HCT116 (cell line): ENCODE measurements at regions not wholly inside any gene's neighbourhood (a gene's known extent, or its start where the extent isn't known, plus 50 kb on each side); places are given as distances from the start of the nearest gene placed in this dataset.

Experiments used
- ATAC-seq: fragments of 200-7000 bp; cut with Tn5 transposase; 2 replicates; pipeline ENCODE4 v1.9.1; 2020; ENCODE audit warnings: mild to moderate bottlenecking, moderate library complexity
- BruUV-seq: library from RNA; stranded (reverse); fragments of 400-500 nt; replicated peaks from 2 replicates; lab custom pipeline; 2021; lab: Mats Ljungman, UMichigan
- CTCF ChIA-PET: fragments of 300-600 bp; sonication (Branson Sonifier 250); formaldehyde crosslinking; loops from one replicate; lab custom pipeline; 2021; ENCODE audit warnings: antibody characterized with exemption; lab: Charles Lee
- POLR2A ChIA-PET: fragments of 300-600, 350-600 bp; sonication (Branson Sonifier 250); formaldehyde crosslinking; loops from one replicate; lab custom pipeline; 2021; ENCODE audit warnings: antibody characterized with exemption; lab: Charles Lee
- RAD21 ChIA-PET, 2 experiments: fragments of 300-600 bp; sonication (Branson Sonifier 250); formaldehyde crosslinking; loops; one replicate each; lab custom pipeline; 2023; ENCODE audit warnings: low total read pairs in 2 of 2; ENCODE audit not compliant: uncharacterized antibody in 2 of 2, unreplicated experiment in 2 of 2, low non-redundant PET in 1 of 2; lab: Charles Lee
- DNase-seq: peaks from one replicate; pipeline ENCODE4 v3.0.0-alpha.2; 2010; ENCODE audit warnings: low read depth, low spot score
- H2AFZ ChIP-seq: fragments of 200-600 bp; shearing (Covaris generic), sonication (generic); 2 replicates; pipeline ENCODE4 v1.6.1; 2017; ENCODE audit warnings: low read depth, mixed run types, mixed read lengths, antibody characterized with exemption, low read length; ENCODE audit not compliant: poor library complexity, severe bottlenecking
- H3K27ac ChIP-seq: 2 replicates; pipeline ENCODE4 v1.5.1; 2012; ENCODE audit warnings: low read depth, low read length
- H3K27me3 ChIP-seq: fragments of 200-600 bp; sonication (generic); 2 replicates; pipeline ENCODE4 v1.6.1; 2016; ENCODE audit warnings: mixed run types, low read length, mixed read lengths; ENCODE audit not compliant: insufficient read depth
- H3K36me3 ChIP-seq, 2 experiments: fragments of 200-500 bp in 1 of 2; fragments of 200-600 bp in 1 of 2; sonication (Bioruptor generic) in 1 of 2; sonication (generic) in 1 of 2; 2 replicates each; pipeline versions ENCODE4 v1.5.1 to v1.6.1; 2014 to 2016; ENCODE audit warnings: low read length in 2 of 2, inconsistent platforms in 1 of 2, mixed read lengths in 1 of 2, mixed run types in 1 of 2; ENCODE audit not compliant: insufficient read depth in 2 of 2, control insufficient read depth in 1 of 2
- H3K4me1 ChIP-seq, 2 experiments: fragments of 200-600 bp in 1 of 2; sonication (generic) in 1 of 2; 2 replicates each; pipeline versions ENCODE4 v1.5.1 to v1.6.1; 2012 to 2017; ENCODE audit warnings: low read length in 2 of 2, inconsistent platforms in 1 of 2, mild to moderate bottlenecking in 1 of 2, mixed read lengths in 1 of 2, mixed run types in 1 of 2, moderate library complexity in 1 of 2; ENCODE audit not compliant: insufficient read depth in 2 of 2, control insufficient read depth in 1 of 2
- H3K4me2 ChIP-seq: fragments of 200-600 bp; sonication (generic); 2 replicates; pipeline ENCODE4 v1.6.1; 2017; ENCODE audit warnings: mixed run types, low read length, mixed read lengths
- H3K4me3 ChIP-seq, 2 experiments: fragments of 200-600 bp in 1 of 2; sonication (generic) in 1 of 2; replicated peaks in 1 of 2; 2 replicates each; pipeline ENCODE4 v1.5.1; 2011 to 2016; ENCODE audit warnings: low read length in 2 of 2, control low read depth in 1 of 2, low read depth in 1 of 2, mild to moderate bottlenecking in 1 of 2, mixed read lengths in 1 of 2, mixed run types in 1 of 2
- H3K79me2 ChIP-seq: fragments of 200-600 bp; sonication (generic); 2 replicates; pipeline ENCODE4 v1.6.1; 2017; ENCODE audit warnings: mild to moderate bottlenecking, mixed run types, low read length, moderate library complexity, mixed read lengths; ENCODE audit not compliant: insufficient read depth
- H3K9ac ChIP-seq: fragments of 200-600 bp; sonication (generic); 2 replicates; pipeline ENCODE4 v1.6.1; 2016; ENCODE audit warnings: low read length, mixed read lengths
- H3K9me2 ChIP-seq: fragments of 200-600 bp; sonication (generic), shearing (Covaris generic); 2 replicates; pipeline ENCODE4 v1.6.1; 2017; ENCODE audit warnings: mixed run types, mild to moderate bottlenecking, moderate library complexity; ENCODE audit not compliant: insufficient read depth
- H3K9me3 ChIP-seq, 2 experiments: fragments of 200-500 bp in 1 of 2; fragments of 200-600 bp in 1 of 2; sonication (Bioruptor generic) in 1 of 2; sonication (generic) in 1 of 2; 2 replicates each; pipeline ENCODE4 v1.6.1; 2014 to 2017; ENCODE audit warnings: low read length in 2 of 2, mixed read lengths in 2 of 2, inconsistent platforms in 1 of 2, low read depth in 1 of 2, mild to moderate bottlenecking in 1 of 2, mixed run types in 1 of 2, moderate library complexity in 1 of 2; ENCODE audit not compliant: control insufficient read depth in 1 of 2, insufficient read depth in 1 of 2
- H4K20me1 ChIP-seq: fragments of 200-600 bp; sonication (generic), shearing (Covaris generic); 2 replicates; pipeline ENCODE4 v1.6.1; 2017; ENCODE audit warnings: mixed run types, mild to moderate bottlenecking, moderate library complexity; ENCODE audit not compliant: insufficient read depth
- CEBPB ChIP-seq: IDR thresholded peaks from 2 replicates; pipeline ENCODE4 v1.6.1; 2012; ENCODE audit warnings: low read depth
- EZH2phosphoT487 ChIP-seq: fragments of 200-600 bp; IDR thresholded peaks from 2 replicates; pipeline ENCODE4 v1.6.1; 2018; ENCODE audit warnings: antibody characterized with exemption, borderline replicate concordance
- FOSL1 ChIP-seq: IDR thresholded peaks from 2 replicates; pipeline ENCODE4 v1.6.1; 2012; ENCODE audit warnings: low read depth
- POLR2AphosphoS5 ChIP-seq: IDR thresholded peaks from 2 replicates; pipeline ENCODE4 v1.6.1; 2011; ENCODE audit warnings: mild to moderate bottlenecking, low read depth, low read length, moderate library complexity
- ZNF274 ChIP-seq: fragments of 200-500 bp; sonication (Bioruptor generic); IDR thresholded peaks from 2 replicates; pipeline ENCODE4 v1.6.1; 2014; ENCODE audit warnings: mild to moderate bottlenecking, low read depth, low read length, inconsistent platforms
- intact Hi-C: fragments of 100-400 bp; cut with micrococcal nuclease; formaldehyde crosslinking; loops from 2 replicates; pipeline ENCODE4 v1.10.0; 2022
- TF ChIP-seq, protein P1 (sequence below), 3 experiments: fragments of 200-600 bp in 1 of 3; sonication (generic) in 1 of 3; IDR thresholded peaks in 2 of 3; conservative IDR thresholded peaks in 1 of 3; 2 replicates each; pipeline ENCODE4 v1.5.1; 2012 to 2017; ENCODE audit warnings: low read depth in 2 of 3, low read length in 2 of 3, antibody characterized with exemption in 1 of 3, borderline replicate concordance in 1 of 3, control low read depth in 1 of 3, mild to moderate bottlenecking in 1 of 3, mixed read lengths in 1 of 3, mixed run types in 1 of 3, moderate library complexity in 1 of 3; ENCODE audit not compliant: insufficient read depth in 1 of 3
- TF ChIP-seq, protein P2 (sequence below): IDR thresholded peaks from 2 replicates; pipeline ENCODE4 v1.6.1; 2012; ENCODE audit warnings: low read depth

DNA sequence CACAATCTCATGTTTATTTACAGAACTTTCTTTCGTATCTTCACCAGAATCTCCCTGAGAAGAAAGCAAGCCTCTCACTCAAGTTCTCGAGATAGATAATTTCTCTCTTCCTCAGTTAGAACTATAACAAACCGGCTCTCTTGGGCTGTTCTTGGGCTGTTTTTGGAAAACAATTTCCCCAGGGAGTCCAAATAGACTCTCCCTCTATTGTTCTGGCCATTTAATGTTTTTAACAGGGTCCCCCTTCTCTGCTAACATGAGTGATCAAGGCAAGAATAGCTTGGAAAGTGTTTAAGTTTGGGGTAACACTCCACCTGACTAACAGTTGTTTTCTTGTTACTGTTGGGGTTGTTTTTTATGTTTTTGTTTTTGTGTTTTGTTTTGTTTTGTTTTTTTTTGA is 64.8 kb upstream of the UCN3 start (continued):
- TF ChIP-seq FOSL1 (no peak), CEBPB (no peak)

DNA sequence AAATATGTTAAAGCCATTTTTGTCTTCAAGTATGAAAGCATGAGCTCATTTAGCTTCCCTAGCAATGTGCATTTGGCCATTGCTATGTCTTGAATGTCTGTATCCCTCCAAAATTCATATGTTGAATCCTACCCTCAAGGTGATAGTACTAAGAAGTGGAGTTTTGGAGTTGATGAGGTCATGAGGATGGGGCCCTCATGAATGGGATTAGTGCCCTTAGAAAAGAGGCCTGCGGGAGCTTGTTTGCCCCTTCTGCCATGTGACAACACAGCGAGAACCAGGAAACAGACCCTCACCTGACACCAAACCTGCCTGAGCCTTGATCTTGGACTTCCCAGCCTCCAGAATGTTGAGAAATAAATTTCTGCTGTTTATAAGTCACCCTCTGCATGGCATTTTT is 61.3 kb upstream of the UCN3 start:
- H3K9ac ChIP-seq, result no peak overlapping the region
- BruUV-seq, result no TSS peak
- RAD21 ChIA-PET, result no interaction called here
- POLR2A ChIA-PET, result no interaction called here
- no peak overlapping the region for H3K27ac ChIP-seq
- ATAC-seq (no peak), DNase-seq (no peak)
- H4K20me1 ChIP-seq, result no peaks in the 10 kb centered on the region
- H3K9me2 ChIP-seq, result no peaks in the 10 kb centered on the region
- H3K9me3 ChIP-seq, result no peaks in the 10 kb centered on the region; a peak in 1 of 4 replicates
- no peaks in the 10 kb centered on the region for H3K79me2 ChIP-seq
- H3K4me1 ChIP-seq, result no peaks in the 10 kb centered on the region
- intact Hi-C loops, result no loop called here
- H3K4me2 ChIP-seq, result no peak overlapping the region
- H3K4me3 ChIP-seq, result no peak overlapping the region
- no peak overlapping the region for H2AFZ ChIP-seq
- TF ChIP-seq EZH2phosphoT487 (no peak), POLR2AphosphoS5 (no peak), ZNF274 (no peak), FOSL1 (no peak)
- TF ChIP-seq, protein P1, sequence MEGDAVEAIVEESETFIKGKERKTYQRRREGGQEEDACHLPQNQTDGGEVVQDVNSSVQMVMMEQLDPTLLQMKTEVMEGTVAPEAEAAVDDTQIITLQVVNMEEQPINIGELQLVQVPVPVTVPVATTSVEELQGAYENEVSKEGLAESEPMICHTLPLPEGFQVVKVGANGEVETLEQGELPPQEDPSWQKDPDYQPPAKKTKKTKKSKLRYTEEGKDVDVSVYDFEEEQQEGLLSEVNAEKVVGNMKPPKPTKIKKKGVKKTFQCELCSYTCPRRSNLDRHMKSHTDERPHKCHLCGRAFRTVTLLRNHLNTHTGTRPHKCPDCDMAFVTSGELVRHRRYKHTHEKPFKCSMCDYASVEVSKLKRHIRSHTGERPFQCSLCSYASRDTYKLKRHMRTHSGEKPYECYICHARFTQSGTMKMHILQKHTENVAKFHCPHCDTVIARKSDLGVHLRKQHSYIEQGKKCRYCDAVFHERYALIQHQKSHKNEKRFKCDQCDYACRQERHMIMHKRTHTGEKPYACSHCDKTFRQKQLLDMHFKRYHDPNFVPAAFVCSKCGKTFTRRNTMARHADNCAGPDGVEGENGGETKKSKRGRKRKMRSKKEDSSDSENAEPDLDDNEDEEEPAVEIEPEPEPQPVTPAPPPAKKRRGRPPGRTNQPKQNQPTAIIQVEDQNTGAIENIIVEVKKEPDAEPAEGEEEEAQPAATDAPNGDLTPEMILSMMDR (IDR thresholded peaks at IDR 0.05 in 2 of 3, conservative IDR thresholded peaks at IDR 0.05 in 1 of 3; ENCODE audit: borderline replicate concordance in 1 of 3, insufficient read depth in 1 of 3, low read depth in 2 of 3, low read length in 2 of 3), result no peak
- TF ChIP-seq, protein P2, sequence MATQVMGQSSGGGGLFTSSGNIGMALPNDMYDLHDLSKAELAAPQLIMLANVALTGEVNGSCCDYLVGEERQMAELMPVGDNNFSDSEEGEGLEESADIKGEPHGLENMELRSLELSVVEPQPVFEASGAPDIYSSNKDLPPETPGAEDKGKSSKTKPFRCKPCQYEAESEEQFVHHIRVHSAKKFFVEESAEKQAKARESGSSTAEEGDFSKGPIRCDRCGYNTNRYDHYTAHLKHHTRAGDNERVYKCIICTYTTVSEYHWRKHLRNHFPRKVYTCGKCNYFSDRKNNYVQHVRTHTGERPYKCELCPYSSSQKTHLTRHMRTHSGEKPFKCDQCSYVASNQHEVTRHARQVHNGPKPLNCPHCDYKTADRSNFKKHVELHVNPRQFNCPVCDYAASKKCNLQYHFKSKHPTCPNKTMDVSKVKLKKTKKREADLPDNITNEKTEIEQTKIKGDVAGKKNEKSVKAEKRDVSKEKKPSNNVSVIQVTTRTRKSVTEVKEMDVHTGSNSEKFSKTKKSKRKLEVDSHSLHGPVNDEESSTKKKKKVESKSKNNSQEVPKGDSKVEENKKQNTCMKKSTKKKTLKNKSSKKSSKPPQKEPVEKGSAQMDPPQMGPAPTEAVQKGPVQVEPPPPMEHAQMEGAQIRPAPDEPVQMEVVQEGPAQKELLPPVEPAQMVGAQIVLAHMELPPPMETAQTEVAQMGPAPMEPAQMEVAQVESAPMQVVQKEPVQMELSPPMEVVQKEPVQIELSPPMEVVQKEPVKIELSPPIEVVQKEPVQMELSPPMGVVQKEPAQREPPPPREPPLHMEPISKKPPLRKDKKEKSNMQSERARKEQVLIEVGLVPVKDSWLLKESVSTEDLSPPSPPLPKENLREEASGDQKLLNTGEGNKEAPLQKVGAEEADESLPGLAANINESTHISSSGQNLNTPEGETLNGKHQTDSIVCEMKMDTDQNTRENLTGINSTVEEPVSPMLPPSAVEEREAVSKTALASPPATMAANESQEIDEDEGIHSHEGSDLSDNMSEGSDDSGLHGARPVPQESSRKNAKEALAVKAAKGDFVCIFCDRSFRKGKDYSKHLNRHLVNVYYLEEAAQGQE, result no peak
- CTCF ChIA-PET, result no interaction called here
- no peaks in the 10 kb centered on the region for H3K36me3 ChIP-seq
- no peaks in the 10 kb centered on the region for H3K27me3 ChIP-seq
